GM21381 (cell line): ENCODE measurements at regions not wholly inside any gene's neighbourhood (a gene's known extent, or its start where the extent isn't known, plus 50 kb on each side); places are given as distances from the start of the nearest gene placed in this dataset.
"Not testable (repeated sequence)": the region's sequence is repeated elsewhere in the genome, so short reads cannot be mapped to it uniquely, and the experiment has no call there.

Experiments
- ATAC-seq: cut with Tn5 transposase; IDR thresholded peaks from one replicate; pipeline ENCODE4 v1.9.1; 2021; ENCODE audit warnings: mild to moderate bottlenecking, moderate library complexity; ENCODE audit not compliant: unreplicated experiment

DNA sequence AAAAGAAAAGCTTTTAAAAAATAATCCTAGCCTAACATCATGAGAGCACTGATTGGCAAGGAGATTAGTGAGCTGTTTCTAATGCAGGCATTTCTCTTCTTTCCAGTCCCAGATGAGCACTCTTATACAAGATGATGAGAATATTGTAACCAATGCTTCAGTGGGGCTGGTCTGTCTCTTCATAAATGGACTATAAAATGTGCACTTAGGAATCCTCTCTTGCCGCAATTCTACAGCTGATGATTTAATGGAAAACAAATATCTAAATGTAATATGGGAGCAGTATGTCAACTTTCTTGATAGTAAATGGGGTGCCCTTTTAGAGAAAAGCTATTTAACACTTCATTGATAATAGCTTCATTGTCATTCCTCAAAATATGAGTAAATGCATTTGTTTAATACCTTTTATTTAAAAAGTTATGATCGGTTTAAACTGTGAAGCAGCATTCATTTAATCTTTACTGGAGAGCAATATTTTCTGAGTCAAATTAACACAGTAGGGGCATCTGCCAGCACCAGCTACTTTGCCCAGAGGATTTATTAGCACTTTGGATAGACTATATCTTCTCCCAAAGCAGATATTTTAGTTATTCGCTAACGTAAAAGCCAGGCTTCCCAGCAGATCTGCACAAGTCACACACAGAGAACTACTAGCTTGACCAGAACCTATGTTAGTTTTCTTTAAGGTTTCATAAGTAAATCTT lies 985.9 kb downstream of the DIPK2A start:
- no peak for ATAC-seq

DNA sequence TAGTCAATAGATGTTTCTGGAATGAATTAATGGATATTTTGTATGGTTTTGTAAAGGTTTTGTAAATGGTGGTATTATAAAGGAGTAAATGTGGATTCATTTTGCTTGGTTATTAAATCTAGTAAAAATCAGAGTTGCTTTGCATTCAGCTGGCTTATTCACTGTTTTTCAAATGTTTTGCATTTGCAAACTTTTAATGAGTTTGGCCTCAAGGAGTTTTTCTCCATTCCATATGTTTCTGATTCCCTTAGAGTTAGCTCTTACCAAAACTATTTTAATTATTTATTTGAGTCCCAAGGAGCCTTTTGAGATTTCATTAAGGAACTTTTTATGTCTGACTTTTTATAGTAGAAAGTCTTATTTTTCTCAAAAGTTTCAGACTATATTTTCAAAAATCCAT lies 992.2 kb downstream of the DIPK2A start:
- no peak for ATAC-seq

DNA sequence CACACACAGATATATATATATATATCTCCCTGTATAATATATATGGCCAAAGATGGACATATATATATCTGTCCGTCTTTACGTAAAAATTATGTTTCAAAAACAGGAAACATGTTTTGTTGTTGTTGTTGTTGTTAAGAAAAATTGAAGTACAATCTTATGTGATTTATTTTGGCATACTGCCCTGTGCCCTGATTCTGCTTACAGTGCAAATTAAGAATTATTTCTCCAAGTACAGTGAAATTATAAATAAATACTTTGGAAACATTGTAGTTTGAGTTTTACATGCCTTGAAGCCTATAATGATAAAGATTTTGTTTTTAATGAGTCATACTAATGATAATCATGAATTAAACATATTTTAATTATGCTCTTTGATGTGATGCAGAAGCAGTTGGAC lies 994.9 kb downstream of the DIPK2A start:
- no peak for ATAC-seq

DNA sequence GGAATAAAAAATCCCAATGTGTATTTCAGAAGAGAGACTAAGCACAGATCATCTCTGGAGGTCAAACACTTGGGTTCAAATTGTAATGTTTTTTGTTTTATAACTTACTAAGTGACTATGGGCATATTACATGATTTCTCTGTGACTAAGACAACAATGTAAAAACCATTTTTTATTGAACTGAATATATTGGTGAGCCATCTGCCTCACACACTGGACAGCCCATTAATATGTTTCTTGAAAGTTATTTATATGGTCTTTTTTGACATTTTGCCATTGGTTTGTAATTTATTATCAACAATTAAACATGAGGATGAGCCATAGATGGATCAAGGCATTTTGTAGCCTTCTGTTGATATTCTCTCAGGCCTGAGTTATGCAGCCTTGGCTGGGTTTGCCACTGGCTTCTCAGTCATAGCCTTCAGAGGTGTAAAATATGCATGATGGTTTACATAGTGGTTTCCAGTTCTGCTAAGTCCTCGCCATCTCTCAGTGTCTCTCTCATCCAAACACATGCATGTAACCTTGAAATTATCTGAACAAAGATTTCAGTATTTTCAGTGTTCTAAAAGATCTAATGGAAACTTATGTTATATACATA lies 997.2 kb downstream of the DIPK2A start:
- no peak for ATAC-seq

DNA sequence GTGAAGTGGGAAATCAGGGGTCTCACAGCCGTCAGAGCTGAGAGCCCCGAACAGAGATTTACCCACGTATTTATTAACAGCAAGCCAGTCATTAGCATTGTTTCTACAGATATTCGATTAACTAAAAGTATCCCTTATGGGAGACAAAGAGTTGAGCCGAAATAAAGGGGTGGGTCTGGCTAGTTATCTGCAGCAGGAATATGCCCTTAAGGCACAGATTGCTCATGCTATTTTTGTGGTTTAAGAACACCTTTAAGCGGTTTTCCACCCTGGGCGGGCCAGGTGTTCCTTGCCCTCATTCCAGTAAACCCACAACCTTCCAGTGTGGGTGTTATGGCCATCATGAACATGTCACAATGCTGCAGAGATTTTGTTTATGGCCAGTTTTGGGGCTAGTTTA lies 1012.9 kb downstream of the DIPK2A start:
- not testable (repeated sequence) for ATAC-seq

DNA sequence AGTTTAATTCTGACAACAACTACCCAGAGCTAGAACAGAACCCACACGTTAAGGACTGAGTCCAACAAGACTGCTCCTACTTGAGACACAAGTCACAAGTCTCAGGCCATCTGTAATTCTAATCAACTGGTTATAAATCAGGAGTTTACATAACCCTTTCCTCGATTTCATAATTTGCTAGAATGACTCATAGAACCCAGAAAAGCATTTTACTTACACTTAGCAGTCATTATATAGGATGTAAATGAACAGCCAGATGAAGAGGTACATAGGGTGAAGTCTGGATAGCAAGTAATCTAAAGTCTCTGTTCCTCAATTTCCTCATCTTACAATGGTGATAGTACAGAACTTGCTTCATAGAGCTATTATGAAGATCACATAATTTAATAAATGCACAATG lies 1018.2 kb downstream of the DIPK2A start:
- ATAC-seq: no peak

DNA sequence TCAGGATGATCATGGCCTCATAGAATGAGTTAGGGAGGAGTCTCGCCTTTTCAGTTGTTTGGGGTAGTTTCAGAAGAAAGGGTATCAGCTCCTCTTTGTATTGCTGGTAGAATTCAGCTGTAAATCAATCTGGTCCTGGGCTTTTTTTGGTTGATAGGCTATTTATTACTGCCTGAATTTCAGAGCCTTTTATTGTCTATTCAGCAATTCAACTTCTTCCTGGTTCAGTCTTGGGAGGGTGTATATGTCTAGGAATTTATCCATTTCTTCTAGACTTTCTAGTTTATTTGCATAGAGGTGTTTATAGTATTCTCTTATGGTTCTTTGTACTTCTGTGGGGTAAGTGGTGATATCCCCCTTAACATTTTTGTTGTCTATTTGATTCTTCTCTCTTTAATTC lies 1024.2 kb downstream of the DIPK2A start:
- ATAC-seq: no peak

DNA sequence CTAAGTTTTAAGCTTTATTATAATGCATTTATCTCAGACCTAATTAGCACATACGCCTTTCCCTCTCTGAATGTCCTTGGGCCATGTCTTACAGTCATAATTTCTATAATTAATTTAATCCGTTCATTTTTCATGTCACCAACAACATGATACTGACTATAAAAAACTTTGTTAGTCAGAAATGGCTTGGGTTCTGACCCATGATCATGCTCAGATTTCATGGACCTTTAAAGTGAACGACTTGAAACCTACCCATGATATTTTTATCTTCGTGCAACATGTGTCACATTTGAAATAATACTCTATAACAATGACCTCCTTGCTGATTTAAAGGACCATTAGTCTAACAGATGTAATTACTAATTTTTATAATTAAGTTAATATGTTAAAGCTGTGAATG lies 1033.8 kb downstream of the DIPK2A start:
- ATAC-seq: no peak

DNA sequence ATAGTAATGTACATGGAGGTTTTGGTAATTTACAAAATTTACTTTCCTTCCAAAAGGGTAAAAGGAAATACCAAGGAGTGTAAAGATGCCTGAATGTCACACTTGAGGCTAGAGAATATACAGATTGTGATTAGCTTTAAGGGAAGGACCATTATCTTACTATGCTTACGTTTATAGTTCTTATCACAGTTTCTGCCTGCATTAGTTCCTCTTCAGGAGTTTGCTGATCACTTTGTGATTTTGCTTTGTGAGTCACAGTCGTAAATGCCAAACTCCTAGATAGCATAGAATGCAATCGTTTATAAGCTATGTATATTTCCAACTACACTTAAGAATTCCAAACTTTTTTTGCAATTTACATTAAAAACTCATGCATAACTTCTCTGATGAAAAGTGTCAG lies 1034.6 kb downstream of the DIPK2A start:
- no peak for ATAC-seq

DNA sequence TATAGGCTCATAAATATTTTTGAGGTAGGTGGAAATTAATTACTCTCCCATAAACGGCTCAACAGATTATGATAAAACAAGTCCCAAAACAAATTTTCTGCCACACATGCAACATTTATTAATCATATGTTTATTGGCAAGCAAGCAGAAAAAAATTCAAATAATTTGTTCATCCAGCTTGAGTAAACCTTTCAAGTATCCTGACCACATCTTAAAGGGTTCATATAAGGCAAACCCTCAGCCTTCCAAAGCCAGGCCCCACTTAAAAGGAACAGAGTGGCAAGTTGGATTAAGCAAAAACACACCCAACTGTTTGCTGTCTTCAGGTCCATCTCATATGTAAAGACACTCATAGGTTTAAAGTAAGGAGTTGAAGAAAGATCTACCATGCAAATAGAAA lies 1042.3 kb downstream of the DIPK2A start:
- no peak for ATAC-seq

DNA sequence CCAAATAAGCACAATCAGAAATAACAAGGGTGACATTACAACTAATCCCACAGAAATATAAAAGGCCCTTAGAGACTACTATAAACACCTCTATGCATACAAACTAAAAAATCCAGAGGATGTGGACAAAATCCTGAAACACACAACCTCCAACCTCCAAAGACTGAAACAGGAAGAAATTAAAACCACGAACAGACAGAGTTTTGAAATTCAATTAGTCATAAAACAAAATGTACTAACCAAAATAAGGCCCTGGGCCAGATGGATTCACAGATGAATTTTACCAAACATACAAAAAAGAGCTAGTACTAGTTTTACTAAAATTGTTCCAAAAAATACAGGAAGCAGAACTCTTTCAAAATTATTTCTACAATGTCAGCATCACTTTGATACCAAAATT lies 1043.6 kb downstream of the DIPK2A start:
- ATAC-seq: no peak

DNA sequence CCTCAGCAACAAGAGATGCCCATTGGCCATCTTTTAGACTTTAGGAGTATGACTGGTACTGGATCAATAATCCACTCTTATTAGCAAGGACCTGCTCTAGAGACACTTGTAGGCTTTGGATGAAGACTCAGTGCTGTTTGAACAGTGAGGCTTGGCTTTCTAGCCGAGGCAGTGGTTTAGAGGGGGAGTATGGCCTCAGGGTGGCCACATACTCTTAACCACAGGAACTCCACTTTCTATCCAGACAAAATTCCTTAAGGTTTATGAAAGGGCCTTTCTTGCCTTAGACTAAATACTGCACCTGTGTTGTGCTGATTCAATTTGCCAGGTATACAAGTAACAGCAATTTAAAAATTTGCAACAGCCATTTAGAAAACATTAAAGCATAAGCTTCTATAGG lies 1046.3 kb downstream of the DIPK2A start:
- ATAC-seq: no peak

DNA sequence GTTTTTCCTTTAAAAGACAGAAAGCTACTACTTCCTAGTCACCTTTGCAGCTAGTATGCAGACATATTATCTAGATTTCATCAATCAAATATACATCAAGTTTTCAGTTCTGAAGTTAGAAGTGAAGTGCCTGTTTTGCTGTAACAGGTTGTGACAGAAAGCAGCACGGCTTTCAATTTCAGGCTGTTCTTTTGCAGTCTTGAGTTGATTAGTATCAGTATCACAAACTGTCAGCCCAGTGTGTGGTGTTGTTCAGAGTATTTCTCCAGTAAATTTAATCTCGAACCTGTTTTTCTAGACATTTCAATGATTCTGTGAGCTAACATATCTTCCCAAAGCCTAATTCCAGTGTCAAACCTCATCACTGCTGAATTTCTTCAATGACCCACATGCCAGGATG lies 1050.8 kb downstream of the DIPK2A start:
- no peak for ATAC-seq

DNA sequence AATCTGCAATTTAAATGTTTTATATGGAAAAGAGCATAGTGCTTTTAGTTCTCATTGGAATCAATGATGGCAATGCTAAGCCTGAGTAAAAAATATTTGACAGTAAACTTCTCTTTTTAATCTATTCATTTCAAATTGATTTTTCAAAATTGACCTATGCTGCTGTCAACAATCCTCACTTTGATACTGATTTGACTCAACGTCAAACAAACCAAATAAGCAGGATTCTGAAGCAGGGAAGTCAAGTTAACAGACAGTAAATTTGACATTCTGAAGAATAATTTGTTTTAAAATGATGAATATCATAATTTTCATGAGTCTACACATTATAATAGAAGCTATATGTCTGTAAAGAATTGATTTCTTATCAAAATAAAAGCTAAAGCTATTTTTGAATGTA lies 1053.1 kb downstream of the DIPK2A start:
- ATAC-seq: no peak

DNA sequence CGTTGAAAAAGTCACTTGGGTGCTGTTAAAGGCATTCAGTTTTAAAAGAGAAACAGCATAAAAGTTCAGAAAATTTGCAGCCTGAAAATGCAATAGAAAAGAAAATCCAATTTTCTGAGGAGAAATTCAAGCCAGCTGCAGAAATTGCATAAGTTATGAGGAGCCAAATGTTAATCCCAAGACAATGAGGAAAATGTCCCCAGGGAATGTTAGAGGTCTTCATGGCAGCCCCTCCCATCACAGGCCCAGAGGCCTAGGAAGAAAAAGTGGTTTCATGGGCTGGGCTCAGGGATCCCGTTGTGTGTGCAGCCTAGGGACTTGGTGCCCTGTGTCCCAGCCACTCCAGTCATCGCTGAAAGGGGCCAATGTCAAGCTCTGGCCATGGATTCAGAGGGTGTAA lies 1055.6 kb downstream of the DIPK2A start:
- ATAC-seq: not testable (repeated sequence)

DNA sequence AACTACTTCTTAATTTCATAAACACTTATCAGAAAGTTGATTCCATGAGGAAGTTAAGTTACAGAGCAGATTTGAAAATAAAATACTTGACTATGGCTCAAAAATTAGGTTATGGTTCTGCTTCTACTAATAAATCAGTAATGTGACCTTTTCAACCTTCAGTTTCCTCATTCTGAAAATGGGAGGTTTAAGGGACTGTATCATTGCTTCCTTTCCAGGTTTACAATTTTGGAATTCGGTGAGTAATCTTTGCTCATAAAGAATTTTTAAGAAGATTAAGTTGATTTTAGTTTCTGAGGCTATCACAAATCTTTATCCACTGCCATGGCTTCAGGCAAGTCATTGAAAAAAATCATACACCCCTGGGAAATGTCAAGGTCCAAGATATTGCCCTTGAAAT lies 1061.2 kb downstream of the DIPK2A start:
- ATAC-seq: no peak

DNA sequence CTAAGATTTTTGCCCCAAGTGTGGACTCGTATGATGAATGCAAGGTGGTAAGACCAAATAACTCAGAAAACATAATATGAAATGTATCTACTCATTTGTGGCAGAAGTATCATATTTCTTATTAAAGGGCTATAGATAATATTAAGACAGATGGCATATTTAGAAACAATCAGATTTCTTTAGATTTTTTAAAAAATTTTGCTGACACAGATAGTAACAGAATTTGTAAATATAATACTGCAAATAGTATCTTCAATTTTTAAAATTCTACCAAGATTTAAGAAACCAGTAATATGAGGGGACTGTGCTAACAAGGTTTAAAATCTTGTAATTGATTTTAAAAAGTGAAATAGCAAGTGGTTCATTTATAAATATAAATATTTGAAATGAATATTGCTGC lies 1064.1 kb downstream of the DIPK2A start:
- no peak for ATAC-seq

DNA sequence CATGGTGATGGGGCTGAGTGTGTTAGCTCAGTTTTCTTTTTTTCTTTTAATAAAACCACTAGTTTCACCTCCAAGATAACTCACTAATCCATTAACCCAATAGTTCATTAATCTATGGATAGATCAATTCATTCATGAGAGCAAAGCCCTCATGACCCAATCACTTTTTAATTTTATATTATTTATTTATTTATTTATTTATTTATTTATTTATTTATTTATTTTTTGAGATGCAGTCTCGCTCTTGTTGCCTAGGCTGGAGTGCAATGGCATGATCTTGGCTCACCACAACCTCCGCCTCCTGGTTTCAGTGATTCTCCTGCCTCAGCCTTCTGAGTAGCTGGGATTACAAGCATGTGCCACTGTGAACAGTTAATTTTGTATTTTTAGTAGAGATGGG lies 1082.4 kb downstream of the DIPK2A start:
- not testable (repeated sequence) for ATAC-seq

DNA sequence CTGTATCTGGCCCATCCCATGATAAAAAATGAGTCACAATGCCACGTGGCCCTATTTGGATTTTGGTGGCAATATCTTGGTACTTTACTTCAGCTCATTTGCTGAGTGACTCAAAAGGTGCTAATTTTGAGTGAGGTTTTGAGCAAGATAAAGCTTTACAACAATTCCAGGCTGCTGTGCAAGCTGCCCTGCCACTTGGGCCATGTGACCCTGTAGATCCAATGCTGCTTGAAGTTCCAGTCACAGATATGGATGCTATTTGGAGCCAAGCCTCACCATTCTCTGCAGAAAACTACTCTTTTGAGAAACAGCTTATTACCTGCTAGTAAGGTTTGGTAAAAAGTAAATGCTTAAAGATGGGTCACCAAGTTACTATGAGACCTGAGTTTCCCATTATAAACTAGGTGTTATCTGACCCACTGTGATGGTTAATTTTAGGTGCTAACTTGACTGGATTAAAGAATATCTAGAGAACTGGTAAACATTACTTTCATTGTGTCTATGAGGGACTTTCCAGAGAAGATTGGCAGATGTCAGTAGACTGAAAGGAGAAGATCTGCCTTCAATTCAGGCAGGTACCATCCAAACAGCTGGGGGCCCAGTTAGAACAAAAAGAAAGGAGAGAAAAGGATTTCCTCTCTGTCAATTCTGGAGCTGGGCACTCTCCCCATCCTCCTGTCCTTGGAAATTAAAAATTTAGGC lies 1083.9 kb downstream of the DIPK2A start:
- ATAC-seq: peak; percentile 72

DNA sequence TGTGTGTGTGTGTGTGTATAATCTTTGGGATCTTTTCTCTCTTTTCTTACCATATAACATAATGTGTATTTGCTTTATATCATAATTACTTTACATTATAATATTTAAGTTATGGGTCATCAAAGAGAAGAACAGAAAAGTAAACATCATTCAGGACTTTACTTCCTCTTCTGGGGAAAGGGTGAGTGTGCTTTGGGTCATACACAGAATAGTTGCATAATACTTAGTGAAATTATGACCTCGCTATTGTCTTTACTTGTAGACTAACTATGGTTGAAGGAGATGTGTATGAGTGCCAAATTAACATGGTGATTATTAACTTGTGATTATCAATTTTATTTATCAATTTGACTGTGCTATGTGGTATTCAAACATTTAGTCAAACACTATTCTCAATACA lies 1086.9 kb downstream of the DIPK2A start:
- ATAC-seq: no peak

DNA sequence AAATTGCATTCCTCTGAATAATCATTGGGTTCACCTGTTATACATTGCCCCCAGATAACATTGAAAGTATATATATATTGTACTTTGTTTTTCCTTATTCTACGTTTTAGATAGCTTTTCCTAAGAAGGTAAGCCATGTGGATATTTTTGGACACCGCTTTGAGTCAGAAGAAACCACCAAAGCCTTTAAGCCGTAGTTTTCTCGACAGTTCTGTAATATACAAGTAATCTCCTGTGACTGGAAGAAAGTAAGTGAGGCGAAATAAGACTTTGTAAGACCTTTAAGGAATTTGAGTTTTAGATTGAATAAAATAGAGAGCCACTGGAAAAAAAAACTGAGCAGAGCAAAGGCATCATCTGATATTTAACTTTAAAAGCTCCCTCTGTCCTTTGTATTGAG lies 1092.0 kb downstream of the DIPK2A start:
- no peak for ATAC-seq

DNA sequence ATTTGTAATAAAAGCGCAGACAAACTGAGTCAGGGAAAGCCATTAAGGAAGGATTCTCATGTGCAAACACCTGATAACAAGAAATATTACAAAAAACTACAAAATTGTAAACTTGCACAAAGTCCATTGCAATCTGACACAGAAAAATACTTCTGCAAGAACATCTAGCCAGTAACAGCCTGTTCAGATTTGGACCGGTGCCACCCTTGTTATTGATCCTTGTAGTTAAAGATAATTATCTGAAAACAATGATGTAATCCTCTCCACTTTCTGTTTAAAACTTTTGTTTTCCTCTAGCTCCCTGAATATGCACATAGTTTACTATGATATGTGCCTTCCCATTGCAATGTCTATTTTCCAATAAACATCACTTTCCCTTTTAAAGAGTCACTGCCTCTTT lies 1090.2 kb downstream of the PLOD2 start:
- ATAC-seq: no peak
